A673 (cell line): ENCODE measurements at regions not wholly inside any gene's neighbourhood (a gene's known extent, or its start where the extent isn't known, plus 50 kb on each side); places are given as distances from the start of the nearest gene placed in this dataset.

Source experiments
- EZH2 ChIP-seq: fragments of 200-600 bp; sonication (generic); IDR thresholded peaks from 2 replicates; pipeline ENCODE4 v1.6.1; 2017; ENCODE audit warnings: borderline replicate concordance, low read depth, mild to moderate bottlenecking, mixed read lengths, antibody characterized with exemption, low read length; ENCODE audit not compliant: poor library complexity, severe bottlenecking
- TF ChIP-seq, protein P1 (sequence below): fragments of 300-800, 200-600 bp; sonication (generic); conservative IDR thresholded peaks from 2 replicates; pipeline ENCODE4 v1.5.1; 2017; ENCODE audit warnings: low read depth, mild to moderate bottlenecking, antibody characterized with exemption, low read length, moderate library complexity, mixed read lengths

DNA sequence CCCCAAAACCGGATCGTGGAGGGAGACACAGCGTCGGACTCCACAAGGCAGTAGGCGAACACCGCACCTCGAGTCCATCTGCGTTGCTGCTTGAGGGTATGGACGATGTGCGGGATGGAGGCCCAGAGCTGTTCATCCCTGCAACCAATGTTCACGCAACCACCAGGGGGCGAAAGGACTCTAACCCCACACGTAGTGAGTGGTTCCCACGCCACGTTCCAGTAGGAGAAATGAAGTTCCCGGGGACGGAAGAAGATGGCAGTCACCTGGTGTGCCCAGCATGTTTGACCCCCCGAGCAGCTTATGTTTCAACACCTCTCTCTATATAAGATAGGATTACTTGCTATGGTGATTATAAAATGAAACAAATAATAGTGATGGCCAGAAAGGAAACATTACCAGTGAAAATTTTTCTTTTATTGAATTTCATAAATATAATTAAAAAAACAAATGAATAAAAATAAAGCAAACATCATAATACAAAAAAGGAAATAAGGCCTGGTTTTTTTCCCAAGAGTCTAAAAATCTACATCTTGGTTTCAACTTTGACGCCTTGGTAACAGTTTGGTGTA lies 184.3 kb downstream of the SH3BP4 start:
- TF ChIP-seq EZH2, result no peak
- TF ChIP-seq, protein P1, sequence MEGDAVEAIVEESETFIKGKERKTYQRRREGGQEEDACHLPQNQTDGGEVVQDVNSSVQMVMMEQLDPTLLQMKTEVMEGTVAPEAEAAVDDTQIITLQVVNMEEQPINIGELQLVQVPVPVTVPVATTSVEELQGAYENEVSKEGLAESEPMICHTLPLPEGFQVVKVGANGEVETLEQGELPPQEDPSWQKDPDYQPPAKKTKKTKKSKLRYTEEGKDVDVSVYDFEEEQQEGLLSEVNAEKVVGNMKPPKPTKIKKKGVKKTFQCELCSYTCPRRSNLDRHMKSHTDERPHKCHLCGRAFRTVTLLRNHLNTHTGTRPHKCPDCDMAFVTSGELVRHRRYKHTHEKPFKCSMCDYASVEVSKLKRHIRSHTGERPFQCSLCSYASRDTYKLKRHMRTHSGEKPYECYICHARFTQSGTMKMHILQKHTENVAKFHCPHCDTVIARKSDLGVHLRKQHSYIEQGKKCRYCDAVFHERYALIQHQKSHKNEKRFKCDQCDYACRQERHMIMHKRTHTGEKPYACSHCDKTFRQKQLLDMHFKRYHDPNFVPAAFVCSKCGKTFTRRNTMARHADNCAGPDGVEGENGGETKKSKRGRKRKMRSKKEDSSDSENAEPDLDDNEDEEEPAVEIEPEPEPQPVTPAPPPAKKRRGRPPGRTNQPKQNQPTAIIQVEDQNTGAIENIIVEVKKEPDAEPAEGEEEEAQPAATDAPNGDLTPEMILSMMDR, result peak; percentile 65
